ENCODE measurements at regions not wholly inside any gene's neighbourhood (a gene's known extent, or its start where the extent isn't known, plus 50 kb on each side); places are given as distances from the start of the nearest gene placed in this dataset.

DNA sequence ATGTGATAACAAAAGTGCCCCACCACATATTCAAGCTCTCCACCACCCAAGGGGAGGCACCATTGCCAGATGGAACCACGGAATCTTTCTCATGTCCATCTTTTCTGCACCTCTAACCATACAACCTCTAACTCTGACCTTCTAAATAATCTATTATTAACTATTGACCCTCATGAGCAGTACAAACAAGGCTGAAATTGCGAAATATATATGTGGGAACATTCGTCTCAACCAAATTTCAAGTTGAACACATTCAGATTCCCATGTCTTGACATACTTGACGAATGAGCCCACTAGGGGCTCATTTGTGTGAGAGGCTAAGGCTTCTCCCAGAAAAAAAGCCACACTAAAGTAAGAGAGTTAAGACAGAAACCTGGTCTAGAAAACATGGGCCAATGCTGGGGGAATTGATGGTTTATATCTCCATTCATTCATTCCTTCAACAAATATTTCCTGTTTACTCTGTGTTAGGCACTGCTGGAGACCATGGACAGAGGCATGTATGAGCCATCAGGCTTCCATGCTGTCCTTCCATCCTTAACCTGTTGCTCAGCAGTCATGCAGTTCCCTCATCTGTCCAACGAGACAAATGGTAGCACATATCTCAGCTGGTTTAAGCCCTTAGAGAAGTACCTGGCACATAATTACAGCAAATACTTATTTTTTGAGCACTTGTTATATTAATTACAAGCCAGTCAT lies 130.4 kb downstream of the ESM1 start:
- DNase-seq (ENCODE audit: low read depth in 2 of 2) = no peak

GRCh38 chr5:54852007-54852406 lies 133.4 kb downstream of the ESM1 start:
- DNase-seq (ENCODE audit: low read depth in 2 of 2) = no peak

- no peak for DNase-seq (ENCODE audit: low read depth in 2 of 2)
Measured at GRCh38 chr5:54851449-54851848, 133.9 kb downstream of the ESM1 start.

DNA sequence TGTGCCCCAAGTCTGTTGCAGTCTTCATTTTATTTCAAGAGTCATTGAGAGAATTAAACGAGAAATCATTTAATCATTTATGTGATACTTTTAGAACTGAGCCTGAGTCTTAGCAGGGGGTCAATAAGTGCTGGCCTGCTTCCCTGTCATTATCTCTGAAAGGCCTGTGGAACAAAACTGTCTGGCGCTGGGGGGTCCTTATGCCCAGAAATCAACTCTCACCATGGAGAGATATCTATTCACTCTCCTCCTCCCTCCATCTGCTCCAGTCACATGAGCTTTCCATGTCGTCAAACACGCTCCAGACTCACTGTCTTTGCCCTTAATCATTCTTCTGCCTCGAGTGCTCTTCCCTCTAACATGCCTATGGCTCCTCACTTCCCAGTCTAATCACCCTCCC lies 136.8 kb downstream of the ESM1 start:
- no peak for DNase-seq (ENCODE audit: low read depth in 2 of 2)

- no peak for DNase-seq (ENCODE audit: low read depth in 2 of 2)
Measured at GRCh38 chr5:54845567-54845941, 139.8 kb downstream of the ESM1 start.

DNA sequence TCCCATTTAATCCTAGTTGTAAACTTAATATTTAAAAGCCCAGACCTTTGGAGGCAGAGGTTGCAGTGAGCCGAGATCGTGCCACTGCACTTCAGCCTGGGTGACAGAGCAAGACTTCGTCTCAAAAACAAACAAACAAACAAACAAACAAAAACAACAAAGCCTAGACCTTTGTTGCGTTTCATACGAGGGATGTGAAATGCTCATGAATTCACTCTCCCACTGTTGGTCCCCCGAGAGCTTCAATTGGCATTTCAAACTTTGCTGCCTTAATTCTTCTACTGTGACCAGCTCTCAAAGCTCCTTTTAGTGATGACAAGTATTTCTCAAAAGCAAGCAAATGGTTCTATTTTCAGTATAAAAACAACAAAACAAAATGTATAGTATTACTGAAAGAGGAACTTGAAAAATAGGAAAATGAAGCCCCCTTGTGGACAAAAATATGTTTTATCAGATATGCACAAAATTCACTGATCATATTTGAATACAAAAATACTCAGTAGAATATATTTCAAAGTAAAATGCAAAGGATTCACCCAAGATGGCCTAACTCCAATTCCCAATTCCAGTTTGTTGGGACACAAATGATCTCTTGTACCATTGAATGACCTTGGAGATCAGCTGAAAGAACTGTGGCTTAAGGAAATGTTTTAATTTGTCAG lies 140.4 kb downstream of the ESM1 start:
- peak in 1 of 2 experiments; percentile 52 for DNase-seq (ENCODE audit: low read depth in 2 of 2)

DNA sequence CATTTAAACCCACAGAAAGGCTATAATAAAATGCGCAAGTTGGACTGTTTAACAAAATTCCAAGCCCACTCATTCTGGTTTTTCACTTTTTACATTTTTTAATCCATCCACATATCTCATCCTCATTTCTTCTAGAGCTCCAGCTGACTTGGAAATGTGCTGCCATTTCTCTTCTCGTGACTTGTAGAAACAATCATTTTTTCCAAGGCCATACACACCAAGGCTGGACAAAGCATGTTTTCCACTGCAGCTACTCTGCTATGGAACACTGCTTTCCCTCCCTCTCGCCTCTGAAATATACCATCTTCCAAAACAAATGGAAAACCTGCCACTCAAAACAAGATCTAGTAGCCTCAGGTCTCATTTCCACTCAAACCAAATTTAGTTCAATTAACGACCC lies 141.1 kb downstream of the ESM1 start:
- no peak for DNase-seq (ENCODE audit: low read depth in 2 of 2)

DNA sequence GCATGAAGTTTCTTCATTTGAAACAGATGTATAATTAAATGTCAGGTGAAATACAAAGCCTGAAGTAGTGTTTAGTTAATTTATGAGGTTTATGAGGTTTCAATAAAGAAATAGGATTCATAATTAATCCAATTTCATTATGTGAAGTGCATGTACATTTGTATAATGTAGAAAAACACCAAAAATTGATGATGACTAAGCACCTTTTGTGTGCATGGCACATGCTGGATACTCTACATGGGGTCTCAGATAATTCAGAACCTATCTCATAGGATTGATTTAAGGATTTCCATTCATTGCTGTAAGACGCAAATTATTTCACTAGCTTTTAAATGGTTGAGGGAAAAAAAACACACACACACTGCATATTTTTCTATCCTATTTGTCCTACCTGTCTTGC lies 143.9 kb downstream of the ESM1 start:
- no peak for DNase-seq (ENCODE audit: low read depth in 2 of 2)

- no peak for DNase-seq (ENCODE audit: low read depth in 2 of 2)
Measured at GRCh38 chr5:54838843-54839242, 146.6 kb downstream of the ESM1 start.

DNA sequence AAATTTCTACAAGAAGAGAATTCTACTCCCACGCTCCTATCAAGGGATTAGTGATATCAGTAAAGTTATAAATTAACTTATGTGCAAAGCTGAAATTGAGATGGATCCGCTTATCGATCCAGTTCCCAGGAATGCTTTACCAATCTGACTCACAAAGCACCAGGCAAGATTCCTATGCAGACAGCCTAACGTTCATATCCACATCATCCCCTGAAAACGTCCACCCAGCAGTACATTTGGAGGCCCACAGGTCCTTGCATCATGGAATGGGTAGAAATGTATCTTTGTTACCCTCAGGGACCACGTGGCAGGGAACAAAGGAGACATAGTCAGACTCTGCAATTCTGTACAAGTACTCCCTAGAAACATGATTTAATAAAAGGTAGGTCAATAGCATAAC lies 147.4 kb downstream of the ESM1 start:
- no peak for DNase-seq (ENCODE audit: low read depth in 2 of 2)

DNA sequence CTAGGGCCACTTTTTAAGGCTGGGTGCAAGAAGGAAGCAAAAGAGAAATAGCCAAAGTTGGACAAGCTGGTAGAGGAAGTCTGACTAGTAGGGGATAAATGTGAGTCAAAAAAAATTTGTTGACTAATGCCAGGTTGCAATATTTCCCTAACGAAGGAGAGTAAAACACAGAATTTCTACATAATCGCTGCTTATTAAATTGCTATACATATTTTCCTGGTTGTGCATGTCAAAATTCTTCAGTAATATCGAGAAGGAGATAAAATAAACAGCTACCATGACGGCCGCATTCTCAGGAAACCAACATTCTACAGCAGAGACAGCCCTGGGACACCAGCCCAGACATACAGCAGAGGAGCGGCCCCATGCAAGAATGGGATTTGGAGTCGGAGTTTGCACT lies 148.3 kb downstream of the ESM1 start:
- no peak for DNase-seq (ENCODE audit: low read depth in 2 of 2)

GRCh38 chr5:54835647-54836046 lies 149.7 kb downstream of the ESM1 start:
- no peak for DNase-seq (ENCODE audit: low read depth in 2 of 2)

DNA sequence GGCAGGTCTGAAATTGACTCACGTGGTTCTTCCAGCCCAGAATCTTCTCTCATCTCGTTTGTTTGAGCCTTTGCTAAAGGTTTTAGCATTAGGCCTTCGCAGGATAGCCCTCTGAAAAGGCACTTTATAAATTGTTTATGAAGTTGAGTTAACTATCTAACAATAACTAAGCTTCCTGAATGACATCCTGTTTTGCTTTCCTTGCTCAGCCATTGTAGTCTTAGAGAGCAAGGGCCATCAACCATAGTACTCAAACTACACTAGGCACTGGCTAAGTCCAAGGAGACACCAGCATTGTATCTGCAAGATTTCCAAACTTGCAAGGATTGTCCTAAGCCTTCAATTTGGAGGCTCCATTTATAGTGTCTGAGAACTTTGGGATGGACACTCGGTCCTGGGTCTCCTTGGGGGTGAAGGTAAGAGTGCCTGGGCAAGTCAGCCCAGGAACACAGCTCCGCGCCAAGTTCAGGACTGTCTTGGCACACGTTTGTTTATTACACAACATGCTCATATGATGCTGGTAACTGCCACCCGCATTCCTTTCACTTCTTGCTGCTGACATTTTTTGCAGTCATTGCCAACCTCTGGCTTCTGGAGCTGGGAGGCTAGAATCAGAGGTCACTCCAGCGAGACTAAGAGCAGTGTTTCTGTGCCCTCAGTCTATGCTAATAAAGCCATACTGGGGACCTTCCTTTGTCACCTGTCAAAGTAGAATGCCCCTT lies 151.1 kb downstream of the ESM1 start:
- DNase-seq (ENCODE audit: low read depth in 2 of 2) = no peak

DNA sequence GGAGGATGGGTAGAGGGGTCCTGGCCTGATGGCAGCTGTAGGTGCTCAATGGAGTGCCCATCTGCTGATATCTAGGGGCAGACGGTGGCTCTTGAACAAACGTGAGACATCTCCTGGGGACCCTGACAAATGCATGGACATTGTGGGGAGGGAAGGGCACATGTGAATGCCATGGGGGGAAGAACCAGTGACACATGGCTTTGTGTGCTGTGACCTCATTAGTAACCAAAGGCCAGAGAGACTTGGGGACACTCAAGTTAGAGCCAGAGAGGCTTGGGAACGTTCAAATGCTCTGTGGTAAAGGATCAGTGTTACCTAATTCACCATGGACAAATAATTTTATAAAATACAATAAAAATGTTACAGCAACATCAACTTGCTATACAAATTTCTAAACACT lies 151.8 kb downstream of the ESM1 start:
- no peak for DNase-seq (ENCODE audit: low read depth in 2 of 2)

DNA sequence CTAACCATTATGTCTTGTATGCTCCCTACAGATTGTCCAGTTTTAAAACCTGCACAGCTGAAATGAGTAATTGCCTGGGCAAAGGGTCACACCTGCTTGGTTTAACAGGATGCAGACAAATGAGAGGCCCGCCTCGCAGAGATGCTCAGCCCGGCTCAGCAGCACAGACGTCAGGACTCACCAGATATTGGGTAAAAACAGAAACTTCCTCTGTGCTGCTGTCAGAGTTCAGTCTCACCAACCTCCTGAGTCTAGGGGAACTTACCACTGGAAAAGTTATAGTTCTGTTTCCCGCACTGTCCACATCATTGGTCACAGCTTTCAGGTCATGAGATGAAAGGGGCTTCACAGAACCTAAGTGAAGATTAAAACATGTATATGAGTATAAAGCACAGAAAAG lies 152.5 kb downstream of the ESM1 start:
- no peak for DNase-seq (ENCODE audit: low read depth in 2 of 2)

DNA sequence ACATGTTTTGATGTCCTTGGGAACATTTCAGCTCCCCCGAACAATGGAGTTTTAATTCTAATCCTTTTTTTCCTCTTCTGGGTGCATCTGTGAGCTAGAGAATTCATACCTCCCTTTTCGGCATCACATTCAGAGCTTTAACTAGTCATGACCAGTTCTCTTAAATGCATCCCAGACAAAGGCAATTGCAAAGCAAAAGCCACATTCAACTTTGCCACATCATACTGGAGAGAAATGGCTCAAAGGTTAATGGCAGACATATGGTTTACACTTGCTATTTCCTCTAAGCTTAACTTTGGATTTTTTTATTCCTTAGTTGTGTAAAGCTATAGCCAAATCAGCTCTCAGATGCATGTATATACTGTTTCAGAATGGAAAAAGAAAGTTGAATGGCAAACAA lies 153.3 kb downstream of the ESM1 start:
- peak; percentile 63 to 67 for DNase-seq (ENCODE audit: low read depth in 2 of 2)

GRCh38 chr5:54831233-54831632 lies 154.2 kb downstream of the ESM1 start:
- DNase-seq (ENCODE audit: low read depth in 2 of 2) = no peak

DNA sequence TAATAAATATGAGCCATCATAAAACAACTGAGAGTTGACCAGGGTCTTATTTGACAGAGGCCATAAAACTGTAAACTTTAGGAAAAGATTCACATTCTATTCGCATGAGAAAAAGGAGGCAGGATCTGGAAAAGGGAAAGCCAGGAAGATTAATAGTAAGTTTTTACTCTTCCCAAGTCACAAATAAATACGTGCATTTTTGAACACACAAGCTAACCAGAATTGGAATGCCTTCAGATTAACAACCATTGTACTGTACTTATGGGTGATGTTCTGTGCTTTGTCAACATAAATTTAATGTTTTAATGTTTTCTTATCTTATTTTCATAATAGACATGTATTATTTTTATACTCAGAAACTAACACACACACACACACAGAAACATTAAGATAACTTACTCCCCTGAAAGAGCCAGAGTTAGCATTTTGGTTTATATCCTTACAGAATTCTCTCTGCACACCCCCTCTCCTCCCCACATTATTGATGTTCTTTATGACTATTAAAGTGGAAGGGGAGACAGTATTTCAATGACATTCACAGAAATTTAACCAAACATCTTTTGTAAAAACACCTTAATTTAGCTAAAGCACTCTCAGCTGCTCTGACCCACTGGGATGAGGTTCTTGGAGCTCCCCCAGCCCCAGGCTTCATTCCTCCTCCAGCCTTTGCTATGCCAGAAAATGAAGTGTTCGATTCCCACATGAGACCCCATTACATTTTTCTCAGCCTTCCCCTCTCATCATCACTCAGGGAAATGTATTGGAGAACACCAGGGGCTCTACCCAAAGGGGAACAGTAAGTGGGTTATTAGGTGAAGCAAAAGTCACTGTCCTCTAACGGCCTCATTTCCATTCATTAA lies 155.5 kb downstream of the ESM1 start:
- no peak for DNase-seq (ENCODE audit: low read depth in 2 of 2)

DNA sequence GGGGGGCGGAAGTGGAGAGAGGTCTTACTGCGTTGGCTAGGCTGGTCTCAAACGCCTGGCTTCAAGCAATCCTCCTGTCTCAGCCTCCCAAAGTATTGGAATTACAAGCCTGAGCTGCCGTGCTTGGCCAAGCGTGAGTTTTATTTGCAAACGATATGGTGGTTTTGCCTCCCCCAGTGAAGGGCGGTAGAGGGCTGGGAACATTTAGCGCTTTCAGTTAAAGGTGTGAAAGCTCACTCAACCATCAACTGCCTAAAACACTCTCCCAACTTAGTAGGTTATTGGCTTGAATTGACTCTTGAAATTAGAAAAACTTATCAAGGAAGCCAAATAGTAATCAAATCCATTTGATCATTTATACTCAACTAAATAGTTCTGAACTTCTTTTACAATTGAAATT lies 156.3 kb downstream of the ESM1 start:
- DNase-seq (ENCODE audit: low read depth in 2 of 2) = no peak

DNA sequence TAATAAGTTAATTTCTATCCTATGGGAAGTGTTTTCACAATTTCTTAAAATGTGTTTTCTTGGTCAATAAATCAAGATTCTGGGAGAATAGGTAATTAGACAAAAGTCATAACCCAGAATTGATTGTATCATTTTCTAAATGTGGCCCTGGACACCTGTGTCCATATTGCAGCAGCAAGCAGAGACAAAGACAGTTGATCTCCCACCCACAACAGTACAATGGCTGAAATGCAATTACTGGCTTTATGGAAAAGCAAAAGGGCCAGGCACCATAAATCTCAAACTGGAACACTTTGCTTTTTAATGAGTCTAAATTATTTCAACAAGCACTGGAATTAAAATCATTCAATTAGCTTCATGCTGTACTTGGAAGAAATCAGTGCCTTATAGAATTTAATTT lies 157.2 kb downstream of the ESM1 start:
- DNase-seq (ENCODE audit: low read depth in 2 of 2) = no peak

GRCh38 chr5:54825005-54825404 lies 160.4 kb downstream of the ESM1 start:
- DNase-seq (ENCODE audit: low read depth in 2 of 2) = no peak

DNA sequence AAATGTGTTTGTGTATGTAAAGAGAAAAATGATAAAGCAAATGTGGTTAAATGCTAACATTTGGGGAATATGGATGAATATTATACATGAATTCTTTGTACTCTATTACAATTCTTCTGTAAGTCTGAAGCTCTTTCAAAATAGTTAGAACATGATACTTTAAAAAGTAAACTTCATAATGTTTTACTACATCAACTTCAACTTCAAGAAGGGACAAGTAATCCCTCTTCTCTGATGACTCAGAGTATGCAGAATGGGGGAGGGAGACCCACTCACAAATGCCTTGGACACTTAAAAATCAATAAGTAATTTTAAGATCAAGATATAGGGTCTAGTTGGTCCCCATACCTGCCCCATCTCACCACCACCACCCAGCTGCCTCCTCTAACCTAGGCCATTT lies 162.4 kb downstream of the ESM1 start:
- DNase-seq (ENCODE audit: low read depth in 2 of 2) = no peak
